ENCODE measurements at regions not wholly inside any gene's neighbourhood (a gene's known extent, or its start where the extent isn't known, plus 50 kb on each side); places are given as distances from the start of the nearest gene placed in this dataset.
A peak's percentile ranks its signal among the peaks of the same experiment; 100 is the strongest.

DNA sequence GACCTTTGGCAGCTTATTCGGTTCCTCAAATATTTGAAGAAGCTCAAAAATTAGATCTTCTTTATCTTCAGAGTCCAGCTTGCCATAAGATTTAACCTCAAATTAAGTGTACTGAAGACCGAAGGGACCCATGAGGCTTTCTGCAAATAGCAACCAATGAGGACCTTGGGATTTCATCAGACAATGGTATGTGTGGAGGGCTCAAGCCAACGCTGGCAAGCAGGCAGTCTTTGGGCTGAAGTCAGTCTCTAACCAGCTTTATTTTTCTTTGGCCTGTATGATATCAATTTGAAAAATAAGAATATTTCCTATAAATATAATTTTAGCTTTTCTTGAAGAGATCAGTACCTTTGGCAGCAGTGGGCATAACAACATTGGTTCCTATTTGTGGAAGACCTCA lies 692.7 kb downstream of the MCTP2 start:
- no peak for DNase-seq

DNA sequence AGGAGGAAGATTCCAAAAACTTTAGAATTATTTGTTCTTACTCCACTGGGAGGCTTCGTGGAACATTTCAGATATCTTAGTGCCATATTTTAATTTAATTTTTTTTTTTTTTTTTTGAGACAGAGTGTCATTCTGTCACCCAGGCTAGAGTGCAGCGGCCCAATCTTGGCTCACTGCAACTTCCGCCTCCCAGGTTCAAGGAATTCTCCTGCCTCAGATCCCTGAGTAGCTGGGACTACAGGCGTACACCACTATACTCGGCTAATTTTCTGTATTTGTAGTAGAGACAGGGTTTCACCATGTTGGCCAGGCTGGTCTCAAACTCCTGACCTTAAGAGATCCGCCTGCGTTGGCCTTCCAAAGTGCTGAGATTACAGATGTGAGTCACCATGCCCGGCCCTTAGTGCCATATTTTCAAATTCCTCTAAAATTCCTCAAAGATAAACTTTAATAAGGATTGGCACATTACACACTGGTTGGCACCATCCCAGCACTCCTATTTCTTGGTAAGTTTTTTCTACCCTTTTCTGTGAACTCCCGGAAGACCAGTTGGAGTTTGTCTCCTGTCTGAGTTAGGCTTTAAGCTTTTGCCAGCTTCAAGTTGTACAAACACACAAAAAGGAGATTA lies 693.7 kb downstream of the MCTP2 start:
- no peak for DNase-seq

GRCh38 chr15:94925680-94926079 lies 694.3 kb downstream of the MCTP2 start:
- DNase-seq = no peak

DNA sequence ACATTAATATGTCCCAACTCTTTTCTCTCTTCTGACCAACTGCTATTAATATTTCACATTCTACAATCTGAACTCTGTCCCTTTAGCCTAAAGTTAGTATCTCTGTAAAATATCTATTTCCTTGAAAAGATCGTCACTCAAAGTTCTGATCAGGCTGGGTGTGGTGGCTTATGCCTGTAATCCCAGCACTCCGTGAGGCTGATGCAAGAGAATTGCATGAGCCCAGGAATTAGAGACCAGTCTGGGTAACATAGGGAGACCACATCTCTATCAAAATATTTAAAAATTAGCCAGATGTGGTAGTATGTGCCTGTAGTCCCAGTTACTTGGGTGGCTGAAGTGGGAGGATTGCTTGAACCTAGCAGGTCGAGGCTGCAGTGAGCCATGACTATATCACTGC lies 695.6 kb downstream of the MCTP2 start:
- DNase-seq = no peak

DNA sequence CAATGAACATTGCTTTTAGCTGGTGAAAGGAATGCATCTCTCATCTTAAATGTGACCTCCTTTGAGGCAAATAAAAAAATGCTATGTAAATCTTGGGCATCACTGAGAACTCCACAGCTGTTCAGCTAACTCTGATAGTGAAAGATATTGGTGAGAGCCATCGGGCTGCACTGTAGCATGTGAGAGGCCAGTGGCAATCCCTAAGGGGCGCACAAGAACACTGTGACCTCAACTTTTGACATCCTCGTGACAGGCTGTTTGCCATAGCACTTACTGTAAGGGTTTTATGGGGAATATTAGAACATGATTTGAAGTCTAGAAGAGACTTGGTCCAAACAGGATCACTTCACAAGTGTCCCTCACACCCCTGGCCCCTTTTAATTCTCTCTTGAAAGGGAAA lies 697.9 kb downstream of the MCTP2 start:
- no peak for DNase-seq

DNA sequence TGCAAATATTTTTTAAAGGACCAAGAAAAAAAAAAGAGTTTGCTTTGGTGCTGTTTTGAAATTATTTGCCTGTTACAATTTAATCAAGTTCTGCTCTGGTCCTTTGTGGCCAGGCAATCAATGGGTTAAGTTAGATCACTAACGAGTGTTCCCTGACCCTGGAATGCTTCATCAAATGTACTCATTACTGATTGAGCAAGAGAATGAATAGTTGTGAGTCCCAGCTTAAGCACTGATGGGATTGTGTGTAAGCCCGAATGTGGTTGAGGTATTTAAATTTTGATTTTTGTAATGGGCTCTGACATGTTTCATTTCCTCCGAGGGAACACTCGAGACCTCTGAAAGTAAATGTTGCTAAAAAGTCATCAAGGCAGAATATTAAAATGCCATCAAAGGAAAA lies 699.1 kb downstream of the MCTP2 start:
- DNase-seq = no peak

GRCh38 chr15:94930960-94931359 lies 699.6 kb downstream of the MCTP2 start:
- DNase-seq = no peak

DNA sequence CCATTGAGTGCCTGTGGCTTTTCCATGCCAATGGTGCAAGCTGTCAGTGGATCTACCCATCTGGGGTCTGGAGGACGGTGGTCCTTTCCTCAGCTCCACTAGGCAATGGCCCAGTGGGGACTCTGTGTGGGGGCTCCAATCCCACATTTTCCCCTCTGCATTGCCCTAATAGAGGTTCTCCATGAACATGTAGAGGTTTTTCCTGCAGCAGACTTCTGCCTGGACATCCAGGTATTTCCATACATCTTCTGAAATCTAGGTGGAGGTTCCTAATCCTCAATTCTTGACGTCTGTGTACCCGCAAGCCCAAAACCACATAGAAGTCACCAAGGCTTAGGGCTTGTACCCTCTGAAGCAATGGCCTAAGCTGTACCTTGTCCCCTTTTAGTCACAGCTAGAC lies 703.1 kb downstream of the MCTP2 start:
- no peak for DNase-seq

GRCh38 chr15:94937242-94937641 lies 705.9 kb downstream of the MCTP2 start:
- DNase-seq = no peak

GRCh38 chr15:94943888-94944287 lies 712.5 kb downstream of the MCTP2 start:
- DNase-seq = no peak

GRCh38 chr15:94951538-94951937 lies 720.2 kb downstream of the MCTP2 start:
- DNase-seq = no peak

DNA sequence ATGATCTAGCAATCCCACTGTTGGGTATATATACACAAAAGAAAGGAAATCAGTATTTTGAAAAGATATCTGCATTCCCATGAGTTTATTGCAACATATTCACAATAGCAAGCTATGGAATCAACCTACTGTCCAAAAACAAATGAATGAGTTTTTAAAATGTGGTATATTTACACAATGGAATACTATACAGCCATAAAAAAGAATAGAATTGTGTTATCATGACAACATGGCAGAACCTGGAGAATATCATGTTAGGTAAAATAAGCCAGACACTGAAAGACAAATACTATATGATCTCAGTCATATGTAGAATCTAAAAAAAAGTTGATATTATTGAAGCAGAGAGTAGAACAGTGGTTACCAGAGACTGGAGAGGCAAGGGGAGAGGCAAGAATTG lies 732.6 kb downstream of the MCTP2 start:
- no peak for DNase-seq

DNA sequence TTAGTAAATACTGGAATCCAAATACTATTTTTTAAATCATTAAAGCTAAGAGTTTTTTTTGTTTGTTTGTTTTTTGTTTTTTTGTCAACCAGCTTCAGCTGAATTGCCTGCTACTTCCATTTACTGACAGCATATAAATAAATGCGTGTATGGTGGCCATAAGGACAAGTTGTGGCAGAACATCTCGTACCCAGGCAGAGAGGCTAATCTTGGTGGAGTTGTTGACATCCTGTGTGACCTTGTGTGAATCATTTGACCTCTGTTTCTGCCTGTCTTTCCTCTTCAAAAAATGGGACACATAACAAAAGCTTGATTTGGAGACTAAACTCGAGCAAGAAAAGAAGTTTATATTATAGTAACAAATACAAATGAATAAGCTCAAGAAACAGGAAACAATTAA lies 734.2 kb downstream of the MCTP2 start:
- DNase-seq = no peak

DNA sequence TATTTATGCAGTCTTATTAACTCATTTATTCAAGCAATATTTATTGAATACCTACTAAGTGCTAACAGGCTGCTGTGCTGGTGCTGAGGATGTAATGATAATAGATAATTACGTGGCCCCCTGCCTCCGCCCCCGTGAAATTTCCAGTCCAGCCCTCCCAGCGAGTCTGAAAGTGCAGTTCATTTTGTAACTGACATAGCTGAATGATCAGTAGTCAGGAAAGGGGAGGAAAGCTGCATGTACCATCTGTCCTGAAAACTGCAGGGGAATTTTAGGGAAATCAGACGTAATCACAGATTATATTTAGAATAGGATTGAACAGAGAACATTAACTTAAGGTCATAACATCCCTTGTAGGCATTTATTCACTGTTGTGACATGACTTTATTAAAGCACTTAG lies 736.8 kb downstream of the MCTP2 start:
- no peak for DNase-seq

- no peak for DNase-seq
Observed at GRCh38 chr15:94970096-94970495, 738.7 kb downstream of the MCTP2 start.

DNA sequence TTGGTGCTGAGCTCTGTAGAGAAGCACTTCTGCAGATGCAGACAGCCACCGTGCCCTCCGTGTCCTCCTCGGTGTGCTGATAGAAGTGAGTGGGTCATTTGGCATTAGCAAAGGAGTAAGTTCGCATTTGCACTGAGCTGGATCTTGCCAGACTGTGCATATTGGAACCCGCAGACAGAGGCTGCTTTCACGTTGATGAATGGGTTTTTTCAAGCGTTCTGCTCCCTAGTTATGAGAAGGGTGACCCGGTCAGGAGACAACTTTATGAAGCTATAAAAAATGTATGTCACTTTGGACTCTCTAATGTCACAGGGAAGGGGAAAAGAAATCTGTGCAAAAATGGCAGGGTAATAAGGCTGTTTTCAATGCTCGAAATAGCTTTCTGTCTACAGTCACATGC lies 739.4 kb downstream of the MCTP2 start:
- DNase-seq = no peak

GRCh38 chr15:94972314-94972713 lies 741.0 kb downstream of the MCTP2 start:
- DNase-seq = no peak

DNA sequence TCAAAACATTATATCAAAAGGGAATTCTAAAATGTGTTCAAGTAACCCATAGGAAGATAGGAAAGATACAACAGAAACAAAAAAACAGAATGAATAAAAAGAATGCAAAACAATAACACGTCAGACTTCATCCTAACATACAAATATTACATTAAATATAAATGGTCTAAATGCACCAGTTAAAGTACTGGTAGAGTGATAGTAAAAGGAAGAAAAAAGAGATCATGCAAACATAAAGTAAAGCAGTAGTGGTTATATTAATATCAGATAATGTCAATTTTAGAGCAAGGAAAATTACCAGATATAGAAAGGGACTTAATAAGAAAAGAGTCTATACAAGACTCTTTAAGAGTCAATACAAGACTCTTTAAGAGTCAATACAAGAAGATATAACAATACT lies 755.7 kb downstream of the MCTP2 start:
- no peak for DNase-seq

DNA sequence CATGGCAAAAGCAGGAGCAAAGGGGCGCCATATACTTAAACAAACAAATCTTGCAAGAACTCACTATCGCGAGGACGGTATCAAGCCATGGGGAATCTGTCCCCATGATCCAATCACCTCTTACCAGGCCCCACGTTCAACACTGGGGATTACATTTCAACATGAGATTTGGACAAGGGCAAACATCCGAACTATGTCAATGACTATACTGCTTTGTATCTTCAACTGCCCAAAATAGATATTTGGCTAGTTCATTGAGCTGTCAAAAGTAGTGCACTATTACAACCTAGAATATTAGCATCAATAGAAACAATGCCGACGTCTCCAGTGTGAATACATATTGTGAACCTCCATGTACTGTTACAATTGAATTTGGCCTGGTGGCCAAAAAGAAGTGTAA lies 760.4 kb downstream of the MCTP2 start:
- DNase-seq = no peak

- DNase-seq = no peak
Observed at GRCh38 chr15:95009635-95010034, 778.3 kb downstream of the MCTP2 start.

DNA sequence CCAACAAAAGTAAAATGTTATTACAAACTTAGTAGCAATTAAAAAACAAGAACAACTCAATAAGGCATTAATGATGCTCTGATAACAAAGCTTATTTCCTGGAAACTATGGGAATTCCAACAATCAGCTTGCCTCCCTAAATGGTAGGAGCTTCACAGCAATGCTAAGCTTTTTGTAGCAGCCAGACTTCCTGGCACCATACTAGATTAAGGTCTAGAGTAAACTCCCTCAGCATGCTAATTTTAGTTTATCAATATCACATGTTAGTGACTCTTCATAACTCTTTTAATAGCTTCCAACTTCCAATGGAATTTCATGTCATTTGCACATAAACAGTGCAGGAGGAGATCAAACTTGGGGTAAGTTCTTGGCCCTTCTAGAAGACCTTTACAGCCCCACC lies 782.0 kb downstream of the MCTP2 start:
- DNase-seq = no peak

DNA sequence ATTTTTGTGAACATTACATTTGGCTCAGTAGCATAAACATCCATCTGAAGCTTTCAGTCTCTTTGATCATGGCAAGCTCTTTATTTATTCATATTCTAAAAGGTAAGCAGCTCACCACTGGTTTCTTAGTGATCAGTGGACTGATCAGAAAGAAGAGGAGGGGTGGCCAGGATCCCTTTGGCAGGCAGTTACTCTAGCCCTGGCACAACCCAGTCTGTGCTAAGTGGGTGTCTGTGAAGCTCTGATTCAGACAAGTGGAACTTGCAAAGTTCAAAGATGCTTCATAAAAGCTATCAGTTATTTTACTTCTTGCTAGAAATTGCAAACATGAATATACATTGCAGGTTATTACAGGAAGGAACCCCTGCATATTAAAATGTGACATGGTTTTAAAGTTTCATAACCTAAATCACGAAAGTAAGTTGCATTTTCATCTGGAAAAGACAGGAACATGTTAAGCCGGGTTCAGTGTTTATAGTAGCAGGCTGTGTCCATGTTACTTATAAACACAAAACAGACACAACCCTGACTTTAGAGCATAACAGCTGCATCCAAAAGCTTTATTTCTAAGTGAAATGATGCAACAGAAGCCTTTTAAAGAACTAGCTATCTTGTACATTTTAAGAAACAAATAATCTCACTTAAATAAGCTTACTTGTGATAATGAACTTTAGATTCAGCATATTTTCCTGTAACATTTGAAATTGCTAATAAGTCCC lies 785.3 kb downstream of the MCTP2 start:
- no peak for DNase-seq

DNA sequence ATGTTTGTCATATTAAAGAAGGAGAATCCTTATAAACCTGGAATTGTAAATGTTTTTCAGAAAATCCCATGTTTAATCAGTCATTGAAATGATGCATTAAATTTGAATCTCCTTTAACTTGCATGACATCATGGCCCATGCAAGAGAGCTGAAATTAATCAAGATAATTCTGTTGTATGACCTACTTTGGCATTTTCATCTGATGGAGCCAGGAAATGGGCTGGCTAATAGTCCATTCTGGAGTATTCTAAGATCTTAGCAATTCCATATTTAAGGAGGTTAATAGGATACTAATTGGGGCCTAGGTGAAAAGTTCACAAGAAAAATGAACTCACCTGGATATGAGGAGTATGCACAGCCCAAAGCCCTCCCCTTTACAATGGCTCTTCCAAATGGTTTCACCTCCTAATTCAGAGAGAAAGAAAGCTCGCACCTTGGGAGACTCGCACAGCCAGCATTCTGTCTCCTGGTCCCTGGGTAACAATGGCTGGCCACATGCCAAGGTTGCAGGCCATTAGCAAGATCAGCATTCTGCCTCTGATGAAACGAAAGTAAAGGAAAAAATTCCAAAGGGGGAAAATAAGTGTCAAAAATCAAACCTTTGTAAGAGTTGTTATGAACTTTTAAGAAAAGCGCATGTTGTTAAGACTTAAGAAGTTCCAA lies 786.4 kb downstream of the MCTP2 start:
- DNase-seq = peak; percentile 42

GRCh38 chr15:95018888-95019545 lies 787.7 kb downstream of the MCTP2 start:
- DNase-seq = no peak
